Daoy (cell line): ENCODE measurements at regions not wholly inside any gene's neighbourhood (a gene's known extent, or its start where the extent isn't known, plus 50 kb on each side); places are given as distances from the start of the nearest gene placed in this dataset.
"Not testable (repeated sequence)": the region's sequence is repeated elsewhere in the genome, so short reads cannot be mapped to it uniquely, and the experiment has no call there.

ENCODE experiments used
- DNase-seq: peaks from one replicate; pipeline ENCODE4 v3.0.0-alpha.2; 2015; ENCODE audit warnings: low read depth

GRCh38 chr6:134609716-134610261 is 291.9 kb upstream of the SGK1 start:
- no peak for DNase-seq

- DNase-seq = no peak
Observed at GRCh38 chr6:134607411-134607810, 289.5 kb upstream of the SGK1 start.

GRCh38 chr6:134605034-134605433 is 287.1 kb upstream of the SGK1 start:
- DNase-seq = no peak

- DNase-seq = no peak
Observed at GRCh38 chr6:134604014-134604676, 286.2 kb upstream of the SGK1 start.

- no peak for DNase-seq
Observed at GRCh38 chr6:134603561-134603960, 285.6 kb upstream of the SGK1 start.

- DNase-seq = no peak
Observed at GRCh38 chr6:134602123-134602522, 284.2 kb upstream of the SGK1 start.

GRCh38 chr6:134600671-134601070 is 282.8 kb upstream of the SGK1 start:
- no peak for DNase-seq

GRCh38 chr6:134599079-134599478 is 281.2 kb upstream of the SGK1 start:
- no peak for DNase-seq

- no peak for DNase-seq
Observed at GRCh38 chr6:134596191-134596590, 278.3 kb upstream of the SGK1 start.

- DNase-seq = no peak
Observed at GRCh38 chr6:134594881-134595280, 277.0 kb upstream of the SGK1 start.

GRCh38 chr6:134593887-134594286 is 276.0 kb upstream of the SGK1 start:
- no peak for DNase-seq

- no peak for DNase-seq
Observed at GRCh38 chr6:134593442-134593841, 275.5 kb upstream of the SGK1 start.

- no peak for DNase-seq
Observed at GRCh38 chr6:134593024-134593423, 275.1 kb upstream of the SGK1 start.

GRCh38 chr6:134590449-134590848 is 272.5 kb upstream of the SGK1 start:
- peak; percentile 19 for DNase-seq

GRCh38 chr6:134590004-134590403 is 272.1 kb upstream of the SGK1 start:
- DNase-seq = no peak

GRCh38 chr6:134589512-134589911 is 271.6 kb upstream of the SGK1 start:
- peak; percentile 74 for DNase-seq

GRCh38 chr6:134588267-134588666 is 270.4 kb upstream of the SGK1 start:
- DNase-seq = no peak

- no peak for DNase-seq
Observed at GRCh38 chr6:134585517-134585873, 267.6 kb upstream of the SGK1 start.

GRCh38 chr6:134584847-134585516 is 267.1 kb upstream of the SGK1 start:
- no peak for DNase-seq

GRCh38 chr6:134577998-134578397 is 260.1 kb upstream of the SGK1 start:
- peak; percentile 7 for DNase-seq

- no peak for DNase-seq
Observed at GRCh38 chr6:134575221-134575620, 257.3 kb upstream of the SGK1 start.

- no peak for DNase-seq
Observed at GRCh38 chr6:134574491-134574890, 256.6 kb upstream of the SGK1 start.

GRCh38 chr6:134569996-134570395 is 252.1 kb upstream of the SGK1 start:
- not testable (repeated sequence) for DNase-seq

GRCh38 chr6:134564705-134565104 is 246.8 kb upstream of the SGK1 start:
- no peak for DNase-seq
